ENCODE measurements at regions not wholly inside any gene's neighbourhood (a gene's known extent, or its start where the extent isn't known, plus 50 kb on each side); places are given as distances from the start of the nearest gene placed in this dataset.
"Not testable (repeated sequence)": the region's sequence is repeated elsewhere in the genome, so short reads cannot be mapped to it uniquely, and the experiment has no call there.

- TF ChIP-seq TOX (CRISPR knock-in tag; IDR thresholded peaks at IDR 0.05; ENCODE audit: borderline replicate concordance) (no peak), ARNTL (CRISPR knock-in tag; IDR thresholded peaks at IDR 0.05; ENCODE audit: borderline replicate concordance, low read depth) (no peak), CREB5 (CRISPR knock-in tag; IDR thresholded peaks at IDR 0.05; ENCODE audit: low read depth) (no peak), ZFP30 (CRISPR knock-in tag; IDR thresholded peaks at IDR 0.05) (no peak), PPARA (CRISPR knock-in tag; IDR thresholded peaks at IDR 0.05; ENCODE audit: borderline replicate concordance) (no peak), SNAI2 (CRISPR knock-in tag; IDR thresholded peaks at IDR 0.05) (no peak), TCF4 (CRISPR knock-in tag; IDR thresholded peaks at IDR 0.05; ENCODE audit: borderline replicate concordance) (no peak), ZC3H10 (CRISPR knock-in tag; IDR thresholded peaks at IDR 0.05) (no peak), CSRNP3 (CRISPR knock-in tag; IDR thresholded peaks at IDR 0.05) (no peak), ZNF565 (CRISPR knock-in tag; conservative IDR thresholded peaks at IDR 0.05; ENCODE audit: low read depth) (no peak), ZFP3 (CRISPR knock-in tag; IDR thresholded peaks at IDR 0.05) (no peak), ISL1 (CRISPR knock-in tag; IDR thresholded peaks at IDR 0.05) (no peak), ESRRG (CRISPR knock-in tag; IDR thresholded peaks at IDR 0.05) (no peak)
- ATAC-seq: no peak
Measured at GRCh38 chr7:84722086-84722485, 464.8 kb downstream of the SEMA3D start.

- no peak for ATAC-seq
- TF ChIP-seq ISL1 (CRISPR knock-in tag; IDR thresholded peaks at IDR 0.05): peak; percentile 66
- TF ChIP-seq POU6F1 (CRISPR knock-in tag; IDR thresholded peaks at IDR 0.05; ENCODE audit: borderline replicate concordance, low read depth): no peak
- TF ChIP-seq OSR1 (CRISPR knock-in tag; IDR thresholded peaks at IDR 0.05): no peak
- no peak for TF ChIP-seq ZFP30 (CRISPR knock-in tag; IDR thresholded peaks at IDR 0.05)
- no peak for TF ChIP-seq ZNF565 (CRISPR knock-in tag; conservative IDR thresholded peaks at IDR 0.05; ENCODE audit: low read depth)
- no peak for TF ChIP-seq RARB (CRISPR knock-in tag; IDR thresholded peaks at IDR 0.05)
- TF ChIP-seq ZNF8 (CRISPR knock-in tag; IDR thresholded peaks at IDR 0.05): no peak
Measured at GRCh38 chr7:84720456-84721097, 466.3 kb downstream of the SEMA3D start.

- no peak for ATAC-seq
Measured at GRCh38 chr7:84714765-84715164, 472.1 kb downstream of the SEMA3D start.

GRCh38 chr7:84712374-84713121 lies 474.3 kb downstream of the SEMA3D start:
- ATAC-seq: no peak
- no peak for TF ChIP-seq PPARA (CRISPR knock-in tag; IDR thresholded peaks at IDR 0.05; ENCODE audit: borderline replicate concordance)
- TF ChIP-seq ISL1 (CRISPR knock-in tag; IDR thresholded peaks at IDR 0.05): no peak
- TF ChIP-seq ARNTL (CRISPR knock-in tag; IDR thresholded peaks at IDR 0.05; ENCODE audit: borderline replicate concordance, low read depth): no peak
- TF ChIP-seq CSRNP3 (CRISPR knock-in tag; IDR thresholded peaks at IDR 0.05): no peak
- no peak for TF ChIP-seq RARB (CRISPR knock-in tag; IDR thresholded peaks at IDR 0.05)
- no peak for TF ChIP-seq OSR1 (CRISPR knock-in tag; IDR thresholded peaks at IDR 0.05)
- no peak for TF ChIP-seq TOX (CRISPR knock-in tag; IDR thresholded peaks at IDR 0.05; ENCODE audit: borderline replicate concordance)
- no peak for TF ChIP-seq SNAI2 (CRISPR knock-in tag; IDR thresholded peaks at IDR 0.05)
- no peak for TF ChIP-seq TSHZ2 (CRISPR knock-in tag; IDR thresholded peaks at IDR 0.05)
- no peak for TF ChIP-seq ZFP30 (CRISPR knock-in tag; IDR thresholded peaks at IDR 0.05)
- no peak for TF ChIP-seq ZFP3 (CRISPR knock-in tag; IDR thresholded peaks at IDR 0.05)
- no peak for TF ChIP-seq ZC3H10 (CRISPR knock-in tag; IDR thresholded peaks at IDR 0.05)

More at GRCh38 chr7:84714765-84715164, 472.1 kb downstream of the SEMA3D start:
- TF ChIP-seq SNAI2 (CRISPR knock-in tag; IDR thresholded peaks at IDR 0.05): no peak
- no peak for TF ChIP-seq ZC3H10 (CRISPR knock-in tag; IDR thresholded peaks at IDR 0.05)

- ATAC-seq: not testable (repeated sequence)
Measured at GRCh38 chr7:84710538-84710937, 476.3 kb downstream of the SEMA3D start.
